NCI-H1048 (cell line): ENCODE measurements at regions not wholly inside any gene's neighbourhood (a gene's known extent, or its start where the extent isn't known, plus 50 kb on each side); places are given as distances from the start of the nearest gene placed in this dataset.
"Not testable (repeated sequence)": the region's sequence is repeated elsewhere in the genome, so short reads cannot be mapped to it uniquely, and the experiment has no call there.

Experiments used
- DNase-seq: peaks from one replicate; lab custom pipeline; 2025; lab: John Stamatoyannopoulos, UW

GRCh38 chr3:154662851-154663250 is 232.9 kb upstream of the GPR149 start:
- DNase-seq = no peak

GRCh38 chr3:154660811-154661210 is 230.8 kb upstream of the GPR149 start:
- no peak for DNase-seq

GRCh38 chr3:154658000-154658399 is 228.0 kb upstream of the GPR149 start:
- DNase-seq = no peak

- DNase-seq = no peak
These were observed 227.2 kb upstream of the GPR149 start for GRCh38 chr3:154657218-154657617.

GRCh38 chr3:154656486-154656885 is 226.5 kb upstream of the GPR149 start:
- DNase-seq = no peak

- no peak for DNase-seq
These were observed 212.2 kb upstream of the GPR149 start for GRCh38 chr3:154642145-154642544.

GRCh38 chr3:154625756-154626155 is 195.8 kb upstream of the GPR149 start:
- DNase-seq = no peak

GRCh38 chr3:154619621-154620020 is 189.6 kb upstream of the GPR149 start:
- not testable (repeated sequence) for DNase-seq

- DNase-seq = no peak
These were observed 186.3 kb upstream of the GPR149 start for GRCh38 chr3:154616298-154616697.

GRCh38 chr3:154615471-154615870 is 185.5 kb upstream of the GPR149 start:
- DNase-seq = no peak

GRCh38 chr3:154614601-154615000 is 184.6 kb upstream of the GPR149 start:
- DNase-seq = no peak

- DNase-seq = no peak
These were observed 184.1 kb upstream of the GPR149 start for GRCh38 chr3:154614078-154614477.

- no peak for DNase-seq
These were observed 172.3 kb upstream of the GPR149 start for GRCh38 chr3:154602241-154602640.

- no peak for DNase-seq
These were observed 168.2 kb upstream of the GPR149 start for GRCh38 chr3:154598166-154598565.

GRCh38 chr3:154590675-154591384 is 160.8 kb upstream of the GPR149 start:
- no peak for DNase-seq

- no peak for DNase-seq
These were observed 158.8 kb upstream of the GPR149 start for GRCh38 chr3:154588831-154589230.

- DNase-seq = no peak
These were observed 155.0 kb upstream of the GPR149 start for GRCh38 chr3:154584974-154585373.

- DNase-seq = no peak
These were observed 154.1 kb upstream of the GPR149 start for GRCh38 chr3:154584041-154584440.

- no peak for DNase-seq
These were observed 153.2 kb upstream of the GPR149 start for GRCh38 chr3:154583086-154583634.

- no peak for DNase-seq
These were observed 152.5 kb upstream of the GPR149 start for GRCh38 chr3:154582501-154582900.

- no peak for DNase-seq
These were observed 141.7 kb upstream of the GPR149 start for GRCh38 chr3:154571553-154572226.

- DNase-seq = no peak
These were observed 138.1 kb upstream of the GPR149 start for GRCh38 chr3:154568064-154568463.

GRCh38 chr3:154559623-154560022 is 129.6 kb upstream of the GPR149 start:
- no peak for DNase-seq
